ENCODE measurements at regions not wholly inside any gene's neighbourhood (a gene's known extent, or its start where the extent isn't known, plus 50 kb on each side); places are given as distances from the start of the nearest gene placed in this dataset.

- no peak for DNase-seq (ENCODE audit: insufficient read length, low spot score, missing footprints)
- H3K4me2 ChIP-seq (ENCODE audit: insufficient read depth, low read length) = no peak overlapping the region
Measured at GRCh38 chr1:214116258-214116657, 128.5 kb downstream of the PROX1 start.

GRCh38 chr1:214117780-214118179 is 130.0 kb downstream of the PROX1 start:
- TF ChIP-seq CTCF (IDR thresholded peaks at IDR 0.05; ENCODE audit: extremely low read depth, low read depth, low read length) = no peak
- Histone ChIP-seq H3K79me2 (ENCODE audit: insufficient read depth, low read length) (no peaks in the 10 kb centered on the region), H3K9me3 (ENCODE audit: low read depth, low read length) (peaks cover 5% of the 10 kb centered on the region), H3K27ac (ENCODE audit: low read depth, low read length) (no peak overlapping the region), H3K4me1 (ENCODE audit: insufficient read depth, low read length) (no peaks in the 10 kb centered on the region), H3K4me3 (ENCODE audit: insufficient read depth, low read length) (no peak overlapping the region), H3K4me2 (ENCODE audit: insufficient read depth, low read length) (no peak overlapping the region), H3K27me3 (ENCODE audit: insufficient read depth, low read length) (no peaks in the 10 kb centered on the region), H2AFZ (ENCODE audit: low read length) (no peak overlapping the region), H4K20me1 (ENCODE audit: insufficient read depth, low read length) (no peaks in the 10 kb centered on the region), H3K36me3 (ENCODE audit: insufficient read depth, low read length) (no peaks in the 10 kb centered on the region)
- DNase-seq (ENCODE audit: insufficient read length, low spot score, missing footprints) = no peak

More at GRCh38 chr1:214116258-214116657, 128.5 kb downstream of the PROX1 start:
- no peaks in the 10 kb centered on the region for H3K36me3 ChIP-seq (ENCODE audit: insufficient read depth, low read length)
- no peaks in the 10 kb centered on the region for H3K79me2 ChIP-seq (ENCODE audit: insufficient read depth, low read length)
- no peaks in the 10 kb centered on the region for H3K4me1 ChIP-seq (ENCODE audit: insufficient read depth, low read length)
- peaks cover 5% of the 10 kb centered on the region for H3K9me3 ChIP-seq (ENCODE audit: low read depth, low read length)
- no peaks in the 10 kb centered on the region for H3K27me3 ChIP-seq (ENCODE audit: insufficient read depth, low read length)
- H3K4me3 ChIP-seq (ENCODE audit: insufficient read depth, low read length) = no peak overlapping the region
- no peaks in the 10 kb centered on the region for H4K20me1 ChIP-seq (ENCODE audit: insufficient read depth, low read length)
- no peak overlapping the region for H2AFZ ChIP-seq (ENCODE audit: low read length)
- no peak for TF ChIP-seq CTCF (IDR thresholded peaks at IDR 0.05; ENCODE audit: extremely low read depth, low read depth, low read length)
- H3K27ac ChIP-seq (ENCODE audit: low read depth, low read length) = no peak overlapping the region

- Histone ChIP-seq H3K4me3 (ENCODE audit: insufficient read depth, low read length) (no peak overlapping the region), H3K27ac (ENCODE audit: low read depth, low read length) (no peak overlapping the region)
- DNase-seq (ENCODE audit: insufficient read length, low spot score, missing footprints) = no peak
Measured at GRCh38 chr1:214120191-214120590, 132.4 kb downstream of the PROX1 start.

GRCh38 chr1:214120951-214121350 is 133.2 kb downstream of the PROX1 start:
- H3K27me3 ChIP-seq (ENCODE audit: insufficient read depth, low read length) = no peaks in the 10 kb centered on the region
- no peak for TF ChIP-seq CTCF (IDR thresholded peaks at IDR 0.05; ENCODE audit: extremely low read depth, low read depth, low read length)
- H3K4me1 ChIP-seq (ENCODE audit: insufficient read depth, low read length) = peaks cover 4% of the 10 kb centered on the region
- H3K27ac ChIP-seq (ENCODE audit: low read depth, low read length) = no peak overlapping the region
- H3K79me2 ChIP-seq (ENCODE audit: insufficient read depth, low read length) = no peaks in the 10 kb centered on the region
- H4K20me1 ChIP-seq (ENCODE audit: insufficient read depth, low read length) = no peaks in the 10 kb centered on the region
- H3K9me3 ChIP-seq (ENCODE audit: low read depth, low read length) = peaks cover 5% of the 10 kb centered on the region
- no peak overlapping the region for H3K4me2 ChIP-seq (ENCODE audit: insufficient read depth, low read length)
- no peak overlapping the region for H3K4me3 ChIP-seq (ENCODE audit: insufficient read depth, low read length)
- H3K36me3 ChIP-seq (ENCODE audit: insufficient read depth, low read length) = no peaks in the 10 kb centered on the region
- no peak overlapping the region for H2AFZ ChIP-seq (ENCODE audit: low read length)
- DNase-seq (ENCODE audit: insufficient read length, low spot score, missing footprints) = no peak

More at GRCh38 chr1:214120191-214120590, 132.4 kb downstream of the PROX1 start:
- Histone ChIP-seq H4K20me1 (ENCODE audit: insufficient read depth, low read length) (no peaks in the 10 kb centered on the region), H3K36me3 (ENCODE audit: insufficient read depth, low read length) (no peaks in the 10 kb centered on the region), H3K9me3 (ENCODE audit: low read depth, low read length) (peaks cover 5% of the 10 kb centered on the region), H2AFZ (ENCODE audit: low read length) (no peak overlapping the region), H3K4me2 (ENCODE audit: insufficient read depth, low read length) (no peak overlapping the region), H3K4me1 (ENCODE audit: insufficient read depth, low read length) (peaks cover 4% of the 10 kb centered on the region), H3K79me2 (ENCODE audit: insufficient read depth, low read length) (no peaks in the 10 kb centered on the region), H3K27me3 (ENCODE audit: insufficient read depth, low read length) (no peaks in the 10 kb centered on the region)
- no peak for TF ChIP-seq CTCF (IDR thresholded peaks at IDR 0.05; ENCODE audit: extremely low read depth, low read depth, low read length)

All from osteoblast (primary cell).